ENCODE measurements at regions not wholly inside any gene's neighbourhood (a gene's known extent, or its start where the extent isn't known, plus 50 kb on each side); places are given as distances from the start of the nearest gene placed in this dataset.

DNA sequence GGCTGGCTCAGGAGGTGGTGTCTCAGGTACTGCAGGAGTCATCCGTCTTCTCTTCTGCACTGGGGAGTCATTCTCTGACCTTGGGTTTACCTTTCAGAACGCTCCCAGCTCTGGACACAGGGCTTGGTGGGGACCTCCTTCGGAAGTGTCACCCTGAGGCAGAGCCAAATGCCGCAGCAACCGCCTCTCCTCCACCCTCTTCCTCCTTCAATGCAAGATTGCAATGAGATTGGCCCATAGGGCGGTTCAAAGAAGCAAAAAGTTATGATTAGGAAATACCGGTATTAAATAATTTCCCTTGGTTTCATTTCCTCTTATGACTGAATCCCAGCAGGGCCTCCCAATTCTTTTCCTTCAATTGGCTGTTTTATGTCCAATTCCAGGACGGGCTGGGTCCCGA lies 178.8 kb downstream of the ACKR3 start:
- no peak for DNase-seq

DNA sequence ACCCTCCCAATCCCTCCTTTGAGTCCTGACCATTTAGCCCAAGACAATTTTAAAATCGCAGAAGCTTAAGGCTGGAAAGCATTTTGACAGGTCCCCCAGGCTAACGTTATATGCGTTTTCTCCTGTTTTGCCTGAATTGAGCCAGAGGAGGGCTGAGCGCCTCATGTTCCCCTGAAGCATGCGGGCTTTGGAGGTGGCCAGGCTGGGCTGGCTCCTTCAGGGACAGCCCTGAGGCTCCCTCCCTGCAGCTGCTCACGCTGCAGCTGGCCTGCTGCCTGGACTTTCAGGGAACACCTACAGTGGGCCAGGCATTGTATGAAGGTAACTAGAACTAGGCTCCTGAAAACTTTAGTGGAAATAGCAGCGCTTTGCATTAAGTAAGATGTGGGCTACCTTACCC lies 179.2 kb downstream of the ACKR3 start:
- peak; percentile 60 for DNase-seq

- DNase-seq = no peak
Measured at GRCh38 chr2:236749346-236749745, 179.7 kb downstream of the ACKR3 start.

- no peak for DNase-seq
Measured at GRCh38 chr2:236752096-236752495, 182.5 kb downstream of the ACKR3 start.

DNA sequence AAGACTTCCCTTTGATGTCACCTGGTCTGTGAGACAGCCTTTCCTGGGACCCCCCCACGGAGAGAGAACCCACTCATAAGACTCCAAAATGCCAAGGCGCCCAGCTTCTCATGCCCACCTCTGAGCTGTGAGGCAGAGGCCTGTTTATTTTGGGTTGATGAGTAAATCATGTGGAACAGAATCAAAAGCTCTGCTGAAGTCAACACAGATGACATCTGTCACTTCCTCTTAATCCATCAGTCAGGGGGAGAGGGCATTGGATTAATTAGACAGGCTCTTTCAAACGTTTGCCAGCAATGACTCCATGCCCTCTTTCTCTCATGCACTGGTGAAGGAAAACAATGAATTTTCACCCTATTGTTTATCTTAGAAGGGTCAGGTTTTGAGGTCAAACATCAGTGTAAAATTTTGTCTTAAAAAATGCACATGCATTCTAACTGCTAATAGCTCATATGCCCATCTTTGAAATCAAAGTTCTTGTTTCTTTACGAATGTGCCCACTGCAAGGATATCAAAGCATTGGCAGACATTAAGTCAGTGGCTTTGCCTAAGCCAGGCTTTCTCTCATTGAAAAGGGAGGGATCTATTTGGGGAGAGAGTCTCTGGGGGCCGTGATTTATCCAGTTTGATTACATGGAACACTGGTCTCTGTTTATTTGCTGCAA lies 184.1 kb downstream of the ACKR3 start:
- no peak for DNase-seq

GRCh38 chr2:236754271-236754944 lies 184.8 kb downstream of the ACKR3 start:
- no peak for DNase-seq

- no peak for DNase-seq
Measured at GRCh38 chr2:236755278-236755840, 185.7 kb downstream of the ACKR3 start.

DNA sequence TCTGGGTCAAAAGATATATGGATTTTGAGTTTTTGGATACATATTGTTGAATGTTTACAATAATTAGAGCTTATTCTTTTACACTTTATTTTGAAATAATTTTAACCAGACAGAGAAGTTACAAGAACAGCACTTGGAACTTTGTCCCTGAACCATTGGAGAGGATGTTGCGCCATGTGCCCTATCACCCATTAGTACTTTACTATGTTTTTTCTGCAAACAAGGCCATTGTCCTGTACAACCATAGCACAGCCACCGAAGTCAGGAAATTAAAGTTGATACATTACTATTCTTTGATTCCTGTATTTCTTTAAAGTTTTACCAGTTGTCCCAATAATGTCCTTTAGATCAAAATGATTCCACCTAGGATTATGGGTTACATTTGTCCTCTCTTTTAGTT lies 188.8 kb downstream of the ACKR3 start:
- DNase-seq = no peak

DNA sequence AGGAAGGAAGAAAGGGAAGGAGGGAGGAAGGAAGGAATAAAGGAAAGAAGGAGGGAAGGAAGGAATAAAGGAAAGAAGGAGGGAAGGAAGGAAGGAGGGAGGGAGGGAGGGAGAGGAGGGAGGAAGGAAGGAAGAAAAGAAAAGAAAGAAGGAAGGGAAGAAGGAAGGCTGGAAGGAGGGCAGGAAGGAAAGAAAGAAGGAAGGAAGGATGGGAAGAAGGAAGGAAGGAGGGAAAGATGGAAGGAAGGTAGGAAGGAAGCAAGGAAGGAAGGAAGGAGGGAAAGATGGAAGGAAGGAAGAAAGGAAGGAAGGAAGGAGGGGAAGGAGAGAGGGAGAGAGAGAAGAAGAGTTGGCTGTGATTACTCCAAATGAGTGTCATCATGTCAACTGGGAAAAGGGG lies 190.6 kb downstream of the ACKR3 start:
- no peak for DNase-seq

GRCh38 chr2:236761358-236761757 lies 191.7 kb downstream of the ACKR3 start:
- DNase-seq = no peak

- no peak for DNase-seq
Measured at GRCh38 chr2:236762628-236763027, 193.0 kb downstream of the ACKR3 start.

- no peak for DNase-seq
Measured at GRCh38 chr2:236763857-236764256, 194.2 kb downstream of the ACKR3 start.

- peak; percentile 11 for DNase-seq
Measured at GRCh38 chr2:236764716-236765115, 195.1 kb downstream of the ACKR3 start.

GRCh38 chr2:236765478-236765877 lies 195.9 kb downstream of the ACKR3 start:
- DNase-seq = peak; percentile 15

- no peak for DNase-seq
Measured at GRCh38 chr2:236766850-236767249, 197.2 kb downstream of the ACKR3 start.

GRCh38 chr2:236767941-236768340 lies 198.3 kb downstream of the ACKR3 start:
- DNase-seq = peak; percentile 15

GRCh38 chr2:236768393-236769140 lies 198.9 kb downstream of the ACKR3 start:
- peak; percentile 32 for DNase-seq

GRCh38 chr2:236769981-236770671 lies 200.5 kb downstream of the ACKR3 start:
- DNase-seq = peak; percentile 26

GRCh38 chr2:236772220-236772837 lies 202.7 kb downstream of the ACKR3 start:
- peak; percentile 12 for DNase-seq

GRCh38 chr2:236773206-236773605 lies 203.6 kb downstream of the ACKR3 start:
- DNase-seq = peak; percentile 4

DNA sequence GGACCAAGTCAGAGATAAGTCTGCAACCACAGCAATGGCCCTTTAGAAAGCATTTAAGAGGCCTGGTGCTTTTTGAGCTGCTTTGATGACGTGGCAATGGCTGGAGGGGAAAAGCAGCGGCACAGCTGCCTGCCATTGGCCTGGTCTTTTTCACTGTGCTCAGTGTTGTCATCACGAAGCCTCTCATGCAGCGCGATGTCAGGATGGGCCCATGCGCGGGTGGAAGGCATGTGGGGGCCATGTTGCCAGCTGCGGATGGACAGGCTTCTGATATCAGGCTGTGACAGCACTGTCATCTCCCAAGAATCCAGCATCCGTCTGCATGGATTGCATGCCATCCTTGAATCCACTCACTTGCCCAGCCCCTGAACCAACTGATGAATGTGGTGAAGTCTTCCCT lies 204.5 kb downstream of the ACKR3 start:
- DNase-seq = no peak

GRCh38 chr2:236775511-236775910 lies 205.9 kb downstream of the ACKR3 start:
- DNase-seq = no peak

GRCh38 chr2:236776206-236776605 lies 206.6 kb downstream of the ACKR3 start:
- DNase-seq = no peak
